HEK293 (cell line): ENCODE measurements at regions not wholly inside any gene's neighbourhood (a gene's known extent, or its start where the extent isn't known, plus 50 kb on each side); places are given as distances from the start of the nearest gene placed in this dataset.

ENCODE experiments used
- CTCF ChIA-PET: fragments of 350-600 bp; formaldehyde crosslinking; extraction: SDS; loops from one replicate; lab custom pipeline; 2021; ENCODE audit warnings: antibody characterized with exemption; lab: Yijun Ruan, JAX
- POLR2A ChIA-PET: fragments of 300-600 bp; formaldehyde crosslinking; extraction: SDS; loops from one replicate; lab custom pipeline; 2020; ENCODE audit warnings: antibody characterized with exemption, inconsistent platforms; lab: Yijun Ruan, JAX
- H3K27ac ChIP-seq: fragments of 200-500 bp; sonication (Bioruptor generic); 2 replicates; pipeline ENCODE4 v1.5.1; 2014; ENCODE audit warnings: low read depth, low read length, control low read depth, inconsistent platforms; ENCODE audit errors: extremely low read depth
- H3K36me3 ChIP-seq, 2 experiments: fragments of 200-500 bp in 1 of 2; sonication (Bioruptor generic) in 1 of 2; 1 replicate in 1 of 2; 2 replicates in 1 of 2; pipeline ENCODE4 v1.5.1; 2014 to 2017; ENCODE audit warnings: inconsistent platforms in 2 of 2, low read length in 2 of 2; ENCODE audit not compliant: control insufficient read depth in 2 of 2, insufficient read depth in 1 of 2
- H3K4me1 ChIP-seq: fragments of 200-500 bp; sonication (Bioruptor generic); 2 replicates; pipeline ENCODE4 v1.5.1; 2014; ENCODE audit warnings: mild to moderate bottlenecking, low read length, inconsistent platforms; ENCODE audit not compliant: control insufficient read depth, insufficient read depth
- H3K4me3 ChIP-seq: 2 replicates; pipeline ENCODE4 v1.5.1; 2011; ENCODE audit warnings: low read depth, mild to moderate bottlenecking, control low read depth, low read length, moderate library complexity
- H3K9me3 ChIP-seq: fragments of 200-500 bp; sonication (Bioruptor generic); 2 replicates; pipeline ENCODE4 v1.5.1; 2014; ENCODE audit warnings: low read depth, low read length, inconsistent platforms; ENCODE audit not compliant: control insufficient read depth, insufficient read depth
- SALL2 ChIP-seq: fragments of 450-650 bp; formaldehyde crosslinking; IDR thresholded peaks from 2 replicates; pipeline ENCODE4 v1.5.0; 2017; ENCODE audit warnings: missing biosample characterization, mild to moderate bottlenecking, missing genetic modification characterization, borderline replicate concordance
- SP2 ChIP-seq: fragments of 450-650 bp; formaldehyde crosslinking; IDR thresholded peaks from 2 replicates; pipeline ENCODE4 v1.5.1; 2016; ENCODE audit warnings: missing biosample characterization, missing genetic modification characterization
- SP7 ChIP-seq: fragments of 450-650 bp; formaldehyde crosslinking; IDR thresholded peaks from 2 replicates; pipeline ENCODE4 v1.5.1; 2016; ENCODE audit warnings: missing biosample characterization, missing genetic modification characterization
- ZBTB20 ChIP-seq: fragments of 450-650 bp; formaldehyde crosslinking; IDR thresholded peaks from 2 replicates; pipeline ENCODE4 v1.5.1; 2016; ENCODE audit warnings: missing biosample characterization, missing genetic modification characterization
- ZBTB7A ChIP-seq: fragments of 450-650 bp; formaldehyde crosslinking; IDR thresholded peaks from 2 replicates; pipeline ENCODE4 v1.5.1; 2016; ENCODE audit warnings: low read depth, missing biosample characterization, missing genetic modification characterization
- ZNF114 ChIP-seq: fragments of 450-650 bp; formaldehyde crosslinking; IDR thresholded peaks from 2 replicates; pipeline ENCODE4 v1.5.0; 2017; ENCODE audit warnings: missing biosample characterization, missing genetic modification characterization
- ZNF132 ChIP-seq: fragments of 450-650 bp; formaldehyde crosslinking; IDR thresholded peaks from 2 replicates; pipeline ENCODE4 v1.5.1; 2017; ENCODE audit warnings: missing biosample characterization, missing genetic modification characterization, borderline replicate concordance
- ZNF366 ChIP-seq: fragments of 450-650 bp; formaldehyde crosslinking; conservative IDR thresholded peaks from 2 replicates; pipeline ENCODE4 v1.5.1; 2016; ENCODE audit warnings: missing biosample characterization, missing genetic modification characterization
- ZNF394 ChIP-seq: fragments of 450-650 bp; formaldehyde crosslinking; IDR thresholded peaks from 2 replicates; pipeline ENCODE4 v1.5.1; 2016; ENCODE audit warnings: missing biosample characterization, missing genetic modification characterization, mild to moderate bottlenecking, moderate library complexity, borderline replicate concordance
- ZNF404 ChIP-seq: fragments of 450-650 bp; formaldehyde crosslinking; IDR thresholded peaks from 2 replicates; pipeline ENCODE4 v1.5.1; 2017; ENCODE audit warnings: missing biosample characterization, missing genetic modification characterization
- ZNF473 ChIP-seq: fragments of 450-650 bp; formaldehyde crosslinking; IDR thresholded peaks from 2 replicates; pipeline ENCODE4 v1.5.1; 2017; ENCODE audit warnings: missing biosample characterization, missing genetic modification characterization
- ZNF654 ChIP-seq: fragments of 450-650 bp; formaldehyde crosslinking; IDR thresholded peaks from 2 replicates; pipeline ENCODE4 v1.5.1; 2016; ENCODE audit warnings: low read depth, missing biosample characterization, missing genetic modification characterization
- ZNF837 ChIP-seq: fragments of 450-650 bp; formaldehyde crosslinking; IDR thresholded peaks from 2 replicates; pipeline ENCODE4 v1.5.1; 2016; ENCODE audit warnings: missing biosample characterization, missing genetic modification characterization
- TF ChIP-seq, protein P1 (sequence below): fragments of 450-650 bp; formaldehyde crosslinking; IDR thresholded peaks from 2 replicates; pipeline ENCODE4 v1.5.1; 2016; ENCODE audit warnings: missing biosample characterization, missing genetic modification characterization, borderline replicate concordance
- TF ChIP-seq, protein P2 (sequence below): fragments of 450-650 bp; formaldehyde crosslinking; IDR thresholded peaks from 2 replicates; pipeline ENCODE4 v1.5.1; 2016; ENCODE audit warnings: missing biosample characterization, missing genetic modification characterization
- TF ChIP-seq, protein P3 (sequence below): fragments of 450-650 bp; formaldehyde crosslinking; IDR thresholded peaks from 2 replicates; pipeline ENCODE4 v1.5.1; 2016; ENCODE audit warnings: missing biosample characterization, missing genetic modification characterization, borderline replicate concordance

DNA sequence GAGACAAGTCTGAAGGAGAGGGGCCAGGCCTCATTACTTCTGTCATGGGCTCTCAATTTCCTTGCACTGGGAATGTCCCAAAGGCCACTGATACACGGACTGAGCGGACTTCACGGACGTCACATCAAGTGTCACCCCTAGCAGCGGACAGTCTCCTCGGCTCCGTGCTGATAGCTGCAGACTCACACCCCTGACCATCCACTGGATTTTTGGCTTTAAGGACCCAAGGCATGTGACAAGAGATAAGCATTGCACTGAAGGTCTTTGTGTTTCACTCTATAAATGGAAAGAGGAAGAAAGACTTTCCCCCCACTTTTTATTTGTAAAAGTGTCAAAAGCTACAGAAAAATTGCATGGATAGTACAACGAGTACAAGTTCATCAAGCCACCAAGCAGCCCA lies 200.4 kb upstream of the FGGY start:
- Histone ChIP-seq H3K9me3 (no peaks in the 10 kb centered on the region), H3K4me1 (peaks cover 5% of the 10 kb centered on the region; the same call in 1 of the 2 replicates), H3K4me3 (no peak overlapping the region), H3K36me3 (no peaks in the 10 kb centered on the region), H3K27ac (no peak overlapping the region)
- ChIA-PET CTCF (interaction anchor here (0.5 kb wide), 1 partner anchor 21 kb away, joined by 3 read pairs; no protein-coding TSS in a partner anchor), POLR2A (no interaction called here)
- TF ChIP-seq ZNF837 (tag by site-specific recombination), result no peak
- TF ChIP-seq SALL2 (tag by site-specific recombination), result no peak
- TF ChIP-seq, protein P1, sequence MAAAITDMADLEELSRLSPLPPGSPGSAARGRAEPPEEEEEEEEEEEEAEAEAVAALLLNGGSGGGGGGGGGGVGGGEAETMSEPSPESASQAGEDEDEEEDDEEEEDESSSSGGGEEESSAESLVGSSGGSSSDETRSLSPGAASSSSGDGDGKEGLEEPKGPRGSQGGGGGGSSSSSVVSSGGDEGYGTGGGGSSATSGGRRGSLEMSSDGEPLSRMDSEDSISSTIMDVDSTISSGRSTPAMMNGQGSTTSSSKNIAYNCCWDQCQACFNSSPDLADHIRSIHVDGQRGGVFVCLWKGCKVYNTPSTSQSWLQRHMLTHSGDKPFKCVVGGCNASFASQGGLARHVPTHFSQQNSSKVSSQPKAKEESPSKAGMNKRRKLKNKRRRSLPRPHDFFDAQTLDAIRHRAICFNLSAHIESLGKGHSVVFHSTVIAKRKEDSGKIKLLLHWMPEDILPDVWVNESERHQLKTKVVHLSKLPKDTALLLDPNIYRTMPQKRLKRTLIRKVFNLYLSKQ (tag by site-specific recombination), result no peak
- TF ChIP-seq ZNF394 (tag by site-specific recombination), result no peak
- no peak for TF ChIP-seq SP2
- no peak for TF ChIP-seq ZNF366 (tag by site-specific recombination)
- TF ChIP-seq ZBTB7A (tag by site-specific recombination), result no peak
- no peak for TF ChIP-seq ZNF654 (tag by site-specific recombination)
- no peak for TF ChIP-seq ZNF132
- TF ChIP-seq ZNF404 (tag by site-specific recombination), result no peak
- TF ChIP-seq, protein P2, sequence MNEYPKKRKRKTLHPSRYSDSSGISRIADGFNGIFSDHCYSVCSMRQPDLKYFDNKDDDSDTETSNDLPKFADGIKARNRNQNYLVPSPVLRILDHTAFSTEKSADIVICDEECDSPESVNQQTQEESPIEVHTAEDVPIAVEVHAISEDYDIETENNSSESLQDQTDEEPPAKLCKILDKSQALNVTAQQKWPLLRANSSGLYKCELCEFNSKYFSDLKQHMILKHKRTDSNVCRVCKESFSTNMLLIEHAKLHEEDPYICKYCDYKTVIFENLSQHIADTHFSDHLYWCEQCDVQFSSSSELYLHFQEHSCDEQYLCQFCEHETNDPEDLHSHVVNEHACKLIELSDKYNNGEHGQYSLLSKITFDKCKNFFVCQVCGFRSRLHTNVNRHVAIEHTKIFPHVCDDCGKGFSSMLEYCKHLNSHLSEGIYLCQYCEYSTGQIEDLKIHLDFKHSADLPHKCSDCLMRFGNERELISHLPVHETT (tag by site-specific recombination), result no peak
- TF ChIP-seq, protein P3, sequence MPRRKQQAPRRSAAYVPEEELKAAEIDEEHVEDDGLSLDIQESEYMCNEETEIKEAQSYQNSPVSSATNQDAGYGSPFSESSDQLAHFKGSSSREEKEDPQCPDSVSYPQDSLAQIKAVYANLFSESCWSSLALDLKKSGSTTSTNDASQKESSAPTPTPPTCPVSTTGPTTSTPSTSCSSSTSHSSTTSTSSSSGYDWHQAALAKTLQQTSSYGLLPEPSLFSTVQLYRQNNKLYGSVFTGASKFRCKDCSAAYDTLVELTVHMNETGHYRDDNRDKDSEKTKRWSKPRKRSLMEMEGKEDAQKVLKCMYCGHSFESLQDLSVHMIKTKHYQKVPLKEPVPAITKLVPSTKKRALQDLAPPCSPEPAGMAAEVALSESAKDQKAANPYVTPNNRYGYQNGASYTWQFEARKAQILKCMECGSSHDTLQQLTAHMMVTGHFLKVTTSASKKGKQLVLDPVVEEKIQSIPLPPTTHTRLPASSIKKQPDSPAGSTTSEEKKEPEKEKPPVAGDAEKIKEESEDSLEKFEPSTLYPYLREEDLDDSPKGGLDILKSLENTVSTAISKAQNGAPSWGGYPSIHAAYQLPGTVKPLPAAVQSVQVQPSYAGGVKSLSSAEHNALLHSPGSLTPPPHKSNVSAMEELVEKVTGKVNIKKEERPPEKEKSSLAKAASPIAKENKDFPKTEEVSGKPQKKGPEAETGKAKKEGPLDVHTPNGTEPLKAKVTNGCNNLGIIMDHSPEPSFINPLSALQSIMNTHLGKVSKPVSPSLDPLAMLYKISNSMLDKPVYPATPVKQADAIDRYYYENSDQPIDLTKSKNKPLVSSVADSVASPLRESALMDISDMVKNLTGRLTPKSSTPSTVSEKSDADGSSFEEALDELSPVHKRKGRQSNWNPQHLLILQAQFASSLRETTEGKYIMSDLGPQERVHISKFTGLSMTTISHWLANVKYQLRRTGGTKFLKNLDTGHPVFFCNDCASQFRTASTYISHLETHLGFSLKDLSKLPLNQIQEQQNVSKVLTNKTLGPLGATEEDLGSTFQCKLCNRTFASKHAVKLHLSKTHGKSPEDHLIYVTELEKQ (tag by site-specific recombination), result no peak
- no peak for TF ChIP-seq ZBTB20
- TF ChIP-seq ZNF473 (tag by site-specific recombination), result no peak

DNA sequence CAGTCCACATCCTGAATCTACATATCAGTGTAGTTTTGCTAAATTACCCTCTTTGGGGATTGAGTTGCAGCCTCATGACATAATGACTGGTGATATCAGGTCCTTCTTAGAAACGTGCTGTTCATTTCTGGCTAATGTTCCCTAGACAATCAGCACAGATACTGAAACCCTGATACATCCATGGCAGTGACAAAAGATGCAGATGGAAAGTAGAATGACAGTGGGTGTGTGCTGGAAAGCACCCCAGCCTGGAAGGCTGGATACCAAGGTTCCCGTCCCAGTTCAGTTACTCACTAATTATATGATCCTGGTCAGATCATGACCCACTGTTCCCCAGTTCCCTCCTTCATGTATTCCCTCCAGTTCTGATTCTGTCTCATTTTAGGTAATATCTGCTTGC lies 198.2 kb upstream of the FGGY start:
- Histone ChIP-seq H3K9me3 (no peaks in the 10 kb centered on the region), H3K27ac (no peak overlapping the region), H3K36me3 (no peaks in the 10 kb centered on the region), H3K4me3 (no peak overlapping the region), H3K4me1 (peaks cover 5% of the 10 kb centered on the region; the same call in 1 of the 2 replicates)
- ChIA-PET POLR2A (no interaction called here), CTCF (no interaction called here)
- TF ChIP-seq SP7 (tag by site-specific recombination), result peak; percentile 66; the same call in 1 of the 2 replicates
- TF ChIP-seq ZNF114 (tag by site-specific recombination), result no peak
